ENCODE measurements at regions not wholly inside any gene's neighbourhood (a gene's known extent, or its start where the extent isn't known, plus 50 kb on each side); places are given as distances from the start of the nearest gene placed in this dataset.

DNA sequence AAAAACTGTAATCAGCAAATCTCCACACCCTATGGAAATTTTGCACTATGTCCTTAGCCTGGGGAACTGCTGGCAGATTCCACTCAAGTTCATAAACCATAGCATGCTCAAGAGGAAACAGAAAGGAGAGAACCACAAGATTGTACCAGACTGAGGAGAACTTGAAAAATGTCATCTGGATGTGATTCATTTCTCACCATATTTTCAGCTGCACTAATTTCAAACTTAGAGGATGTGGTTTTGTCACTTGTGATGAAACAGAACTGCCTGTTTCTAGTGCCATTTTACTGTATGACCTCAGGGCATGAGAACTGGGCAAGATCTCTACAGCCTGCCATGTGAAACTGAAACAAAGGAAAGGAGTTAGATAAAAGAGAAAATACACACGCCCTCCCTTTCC is 1493.1 kb upstream of the FLRT2 start:
- TF ChIP-seq CTCF (conservative IDR thresholded peaks at IDR 0.05 in 1 of 2, IDR thresholded peaks at IDR 0.05 in 1 of 2; ENCODE audit: extremely low read depth in 1 of 2, insufficient read depth in 1 of 2, low read depth in 1 of 2, low read length in 2 of 2) (no peak), EZH2 (IDR thresholded peaks at IDR 0.05; ENCODE audit: borderline replicate concordance, low read length) (no peak)

Data from mammary epithelial cell (primary cell).